Caco-2 (cell line): ENCODE measurements at regions not wholly inside any gene's neighbourhood (a gene's known extent, or its start where the extent isn't known, plus 50 kb on each side); places are given as distances from the start of the nearest gene placed in this dataset.
"Not testable (repeated sequence)": the region's sequence is repeated elsewhere in the genome, so short reads cannot be mapped to it uniquely, and the experiment has no call there.

Experiments
- BruUV-seq: library from RNA; stranded (reverse); fragments of 400-500 nt; replicated peaks from 2 replicates; lab custom pipeline; 2021; lab: Mats Ljungman, UMichigan
- CTCF ChIA-PET: fragments of 300-600 bp; sonication (Branson Sonifier 250); formaldehyde crosslinking; loops from one replicate; lab custom pipeline; 2022; ENCODE audit warnings: antibody characterized with exemption; lab: Charles Lee
- POLR2A ChIA-PET: fragments of 300-600 bp; sonication (Branson Sonifier 250); formaldehyde crosslinking; loops from one replicate; lab custom pipeline; 2022; ENCODE audit warnings: antibody characterized with exemption; lab: Charles Lee
- DNase-seq, 2 experiments: peaks; one replicate each; pipeline versions ENCODE4 v3.0.0 to v3.0.0-alpha.2; 2020 to 2022
- H3K27me3 ChIP-seq: replicated peaks from 2 replicates; pipeline ENCODE4 v1.6.0; 2011; ENCODE audit warnings: low read length; ENCODE audit not compliant: control insufficient read depth, insufficient read depth
- H3K36me3 ChIP-seq: 2 replicates; pipeline ENCODE4 v1.5.1; 2011; ENCODE audit warnings: low read length; ENCODE audit not compliant: control insufficient read depth, insufficient read depth
- H3K4me1 ChIP-seq: fragments of 250-450 bp; sonication (Bioruptor Pico); 2 replicates; pipeline ENCODE4 v1.5.1; 2020; ENCODE audit warnings: mild to moderate bottlenecking
- H3K4me3 ChIP-seq: 2 replicates; pipeline ENCODE4 v1.5.1; 2011; ENCODE audit warnings: low read depth, mild to moderate bottlenecking, control low read depth, low read length
- H3K9me3 ChIP-seq: fragments of 250-450 bp; sonication (Bioruptor Pico); 2 replicates; pipeline ENCODE4 v1.5.1; 2020; ENCODE audit warnings: mild to moderate bottlenecking, moderate library complexity
- H3K27ac Mint-ChIP-seq: one replicate; pipeline ENCODE4 v1.8.0; 2022; ENCODE audit warnings: mixed read lengths; ENCODE audit not compliant: unreplicated experiment
- H3K27me3 Mint-ChIP-seq: one replicate; pipeline ENCODE4 v1.8.0; 2022; ENCODE audit warnings: mixed read lengths; ENCODE audit not compliant: insufficient read depth, unreplicated experiment
- H3K36me3 Mint-ChIP-seq: one replicate; pipeline ENCODE4 v1.8.0; 2022; ENCODE audit warnings: mild to moderate bottlenecking, mixed read lengths; ENCODE audit not compliant: insufficient read depth, unreplicated experiment
- H3K4me1 Mint-ChIP-seq: one replicate; pipeline ENCODE4 v1.8.0; 2022; ENCODE audit warnings: low read depth, mixed read lengths; ENCODE audit not compliant: unreplicated experiment
- H3K4me3 Mint-ChIP-seq: one replicate; pipeline ENCODE4 v1.8.0; 2022; ENCODE audit warnings: mild to moderate bottlenecking, moderate library complexity, mixed read lengths; ENCODE audit not compliant: unreplicated experiment
- H3K9me3 Mint-ChIP-seq: one replicate; pipeline ENCODE4 v1.8.0; 2022; ENCODE audit warnings: mixed read lengths; ENCODE audit not compliant: unreplicated experiment
- CTCF ChIP-seq, 2 experiments: fragments of 200-600 bp in 1 of 2; IDR thresholded peaks; 1 replicate in 1 of 2; 2 replicates in 1 of 2; pipeline versions ENCODE4 v1.5.1 to v1.8.0; 2011 to 2022; ENCODE audit warnings: antibody characterized with exemption in 1 of 2, control low read depth in 1 of 2, inconsistent platforms in 1 of 2, low read depth in 1 of 2, low read length in 1 of 2, mild to moderate bottlenecking in 1 of 2, moderate library complexity in 1 of 2; ENCODE audit not compliant: insufficient read depth in 1 of 2, severe bottlenecking in 1 of 2, unreplicated experiment in 1 of 2
- intact Hi-C: fragments of 100-400 bp; cut with micrococcal nuclease; formaldehyde crosslinking; loops from one replicate; pipeline ENCODE4 v1.10.0; 2022; ENCODE audit not compliant: unreplicated experiment

GRCh38 chr7:29627631-29628030, 64.0 kb downstream of the PRR15 start:
- H3K4me3 ChIP-seq = no peak overlapping the region
- no peaks in the 10 kb centered on the region for H3K36me3 Mint-ChIP-seq
- DNase-seq = no peak
- no peak overlapping the region for H3K4me3 Mint-ChIP-seq
- ChIA-PET CTCF (no interaction called here), POLR2A (no interaction called here)
- intact Hi-C loops = no loop called here
- H3K36me3 ChIP-seq = no peaks in the 10 kb centered on the region
- no peaks in the 10 kb centered on the region; the same call in 1 of the 2 replicates for H3K27me3 ChIP-seq
- no TSS peak for BruUV-seq
- H3K9me3 Mint-ChIP-seq = no peaks in the 10 kb centered on the region
- no peaks in the 10 kb centered on the region for H3K4me1 ChIP-seq
- no peaks in the 10 kb centered on the region for H3K9me3 ChIP-seq
- no peak for TF ChIP-seq CTCF (IDR thresholded peaks at IDR 0.05; ENCODE audit: insufficient read depth in 1 of 2, low read depth in 1 of 2, low read length in 1 of 2, severe bottlenecking in 1 of 2, unreplicated experiment in 1 of 2)
- no peaks in the 10 kb centered on the region for H3K27me3 Mint-ChIP-seq
- no peak overlapping the region for H3K27ac Mint-ChIP-seq
- no peaks in the 10 kb centered on the region for H3K4me1 Mint-ChIP-seq

- CTCF ChIA-PET = no interaction called here
- H3K36me3 ChIP-seq = no peaks in the 10 kb centered on the region
- no peaks in the 10 kb centered on the region for H3K9me3 ChIP-seq
- POLR2A ChIA-PET = no interaction called here
- no peak for DNase-seq
- H3K27ac Mint-ChIP-seq = no peak overlapping the region
- no peaks in the 10 kb centered on the region for H3K9me3 Mint-ChIP-seq
- no peak overlapping the region for H3K4me3 Mint-ChIP-seq
- no peak for TF ChIP-seq CTCF (IDR thresholded peaks at IDR 0.05; ENCODE audit: insufficient read depth in 1 of 2, low read depth in 1 of 2, low read length in 1 of 2, severe bottlenecking in 1 of 2, unreplicated experiment in 1 of 2)
- H3K4me1 Mint-ChIP-seq = no peaks in the 10 kb centered on the region
- intact Hi-C loops = no loop called here
- peaks cover 2% of the 10 kb centered on the region for H3K27me3 Mint-ChIP-seq
- no peaks in the 10 kb centered on the region for H3K36me3 Mint-ChIP-seq
- no peaks in the 10 kb centered on the region for H3K4me1 ChIP-seq
- no peak overlapping the region for H3K4me3 ChIP-seq
- no peaks in the 10 kb centered on the region; the same call in 1 of the 2 replicates for H3K27me3 ChIP-seq
- no TSS peak for BruUV-seq
These were observed 65.9 kb downstream of the PRR15 start for GRCh38 chr7:29629507-29629906.

GRCh38 chr7:29635067-29636008, 71.7 kb downstream of the PRR15 start:
- peak in 1 of 2 experiments; percentile 44 for TF ChIP-seq CTCF (IDR thresholded peaks at IDR 0.05; ENCODE audit: insufficient read depth in 1 of 2, low read depth in 1 of 2, low read length in 1 of 2, severe bottlenecking in 1 of 2, unreplicated experiment in 1 of 2)
- POLR2A ChIA-PET, H3K27me3 ChIP-seq, H3K9me3 Mint-ChIP-seq, H3K9me3 ChIP-seq, H3K36me3 ChIP-seq, H3K27ac Mint-ChIP-seq, H3K4me1 ChIP-seq, H3K4me3 Mint-ChIP-seq, BruUV-seq, H3K27me3 Mint-ChIP-seq, H3K36me3 Mint-ChIP-seq, H3K4me3 ChIP-seq, H3K4me1 Mint-ChIP-seq: not testable (repeated sequence)
- peak in 1 of 2 experiments; percentile 26 for DNase-seq
- intact Hi-C loops = loop anchor here (1.0 to 2.0 kb wide), 2 partner anchors 113 to 285 kb away; no protein-coding TSS in a partner anchor
- CTCF ChIA-PET = interaction anchor here (1.0 to 2.0 kb wide), 4 partner anchors 10 to 286 kb away, joined by 5 to 9 read pairs (median 6); no protein-coding TSS in a partner anchor
